HG03135 (cell line): ENCODE measurements at regions not wholly inside any gene's neighbourhood (a gene's known extent, or its start where the extent isn't known, plus 50 kb on each side); places are given as distances from the start of the nearest gene placed in this dataset.
"Not testable (repeated sequence)": the region's sequence is repeated elsewhere in the genome, so short reads cannot be mapped to it uniquely, and the experiment has no call there.

Experiments used
- ATAC-seq: cut with Tn5 transposase; IDR thresholded peaks from one replicate; pipeline ENCODE4 v1.9.1; 2021; ENCODE audit warnings: mild to moderate bottlenecking, moderate library complexity; ENCODE audit not compliant: unreplicated experiment

DNA sequence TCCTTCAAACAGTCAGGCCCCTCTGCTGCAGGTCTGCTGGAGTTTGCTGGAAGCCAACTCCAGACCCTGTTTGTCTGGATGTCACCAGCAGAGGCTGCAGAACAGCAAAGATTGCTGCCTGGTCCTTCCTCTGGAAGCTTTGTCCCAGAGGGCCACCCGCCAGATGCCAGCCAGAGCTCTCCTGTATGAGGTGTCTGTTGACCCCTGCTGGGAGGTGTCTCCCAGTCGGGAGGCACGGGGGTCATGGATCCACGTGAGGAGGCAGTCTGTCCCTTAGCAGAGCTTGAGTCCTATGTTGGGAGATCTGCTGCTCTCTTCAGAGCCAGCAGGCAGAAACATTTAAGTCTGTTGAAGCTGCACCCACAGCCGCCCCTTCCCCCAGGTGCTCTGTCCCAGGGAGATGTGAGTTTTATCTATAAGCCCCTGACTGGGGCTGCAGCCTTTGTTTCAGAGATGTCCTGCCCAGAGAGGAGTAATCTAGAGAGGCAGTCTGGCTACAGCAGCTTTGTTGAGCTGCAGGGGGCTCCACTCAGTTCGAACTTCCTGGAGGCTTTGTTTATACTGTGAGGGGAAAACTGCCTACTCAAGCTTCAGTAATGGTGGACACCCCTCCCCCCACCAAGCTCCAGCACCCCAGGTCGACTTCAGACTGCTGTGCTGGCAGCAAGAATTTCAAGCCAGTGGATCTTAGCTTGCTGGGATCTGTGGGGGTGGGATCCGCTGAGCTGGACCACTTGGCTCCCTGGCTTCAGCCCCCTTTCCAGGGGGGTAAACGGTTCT lies 72.1 kb downstream of the OGFRL1 start:
- ATAC-seq, result not testable (repeated sequence)

DNA sequence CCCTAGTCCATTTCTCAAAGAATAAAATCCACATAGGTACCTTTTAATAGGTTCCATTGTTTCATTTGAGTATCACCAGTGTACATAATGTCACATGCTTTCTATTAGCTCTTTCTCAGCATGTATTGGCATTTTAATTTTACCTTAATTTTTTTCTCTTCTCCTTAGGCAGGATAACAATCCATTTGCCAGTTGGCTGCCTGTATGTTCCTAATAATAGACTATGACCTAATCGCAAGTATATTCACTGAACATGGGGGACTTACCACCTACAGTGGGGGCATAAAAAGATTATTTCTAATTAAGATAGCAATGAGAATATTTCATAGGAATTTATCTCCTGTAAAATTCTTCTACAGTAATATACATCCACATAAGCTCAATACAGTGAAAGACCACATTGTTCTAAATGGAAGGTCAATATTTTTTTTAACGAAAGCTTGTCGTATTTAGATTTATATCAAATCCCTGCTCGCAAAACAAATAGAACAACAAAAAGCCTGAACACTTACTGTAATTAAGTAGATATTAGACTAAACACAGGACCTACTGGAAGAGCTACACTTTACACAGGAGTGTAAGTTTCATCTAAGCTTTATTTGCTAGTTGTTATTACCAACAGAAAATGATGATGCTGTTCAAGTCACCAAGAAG lies 76.4 kb downstream of the OGFRL1 start:
- ATAC-seq, result no peak

DNA sequence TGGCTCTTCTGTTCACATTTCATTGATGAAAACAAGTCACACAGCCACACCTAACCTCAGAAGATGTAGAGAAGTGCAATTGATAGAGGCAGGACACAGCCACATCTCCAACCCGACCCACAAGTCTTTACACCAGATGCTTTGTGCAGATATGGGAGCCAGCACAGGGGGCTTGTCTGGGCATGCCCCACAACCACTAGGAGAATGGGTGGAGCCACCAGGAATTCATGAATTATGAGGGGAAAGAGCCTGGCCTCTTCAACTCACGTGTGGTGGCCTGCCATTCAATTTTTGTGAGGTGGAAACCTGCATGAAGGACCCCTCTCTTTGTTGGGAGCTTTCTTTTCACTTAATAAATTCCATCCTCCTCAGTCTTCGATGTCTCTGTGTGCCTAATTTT lies 79.1 kb downstream of the OGFRL1 start:
- no peak for ATAC-seq

DNA sequence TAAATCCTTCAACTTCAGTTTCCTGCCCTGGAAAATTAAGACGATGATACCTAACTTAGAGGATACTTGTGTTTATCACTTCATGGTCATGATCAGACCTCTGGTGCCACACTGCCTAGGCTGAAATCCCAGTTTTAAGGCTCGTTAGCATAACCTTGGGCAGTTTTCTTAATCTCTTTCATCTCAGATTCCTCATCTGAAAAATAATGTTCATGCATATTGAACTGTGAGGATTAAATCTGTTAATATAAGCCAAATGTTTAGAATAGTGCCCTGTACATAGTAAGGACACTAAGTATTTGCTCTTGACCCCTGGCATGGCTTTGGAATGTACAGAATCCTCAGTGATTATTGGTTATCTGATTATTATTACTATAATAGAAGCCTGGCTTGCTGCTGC lies 79.7 kb downstream of the OGFRL1 start:
- ATAC-seq, result no peak

DNA sequence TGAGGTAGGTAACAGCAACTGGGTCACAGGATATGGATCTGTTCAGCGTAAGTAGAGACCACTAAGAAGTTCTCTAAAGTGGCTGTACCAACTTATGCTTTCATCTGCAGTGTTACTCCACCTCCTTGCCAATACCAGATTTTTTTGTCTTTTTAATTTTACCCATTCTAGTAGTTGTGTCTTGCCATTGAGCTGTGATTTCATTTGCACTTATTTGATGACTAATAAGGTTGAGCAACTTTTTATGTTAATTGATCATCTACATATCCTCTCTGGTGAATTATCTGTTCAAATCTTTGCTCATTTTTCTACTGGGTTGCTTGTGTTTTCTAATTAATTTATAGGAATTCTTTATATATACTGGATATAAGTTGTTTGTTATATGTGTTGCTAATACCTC lies 82.9 kb downstream of the OGFRL1 start:
- ATAC-seq, result no peak

DNA sequence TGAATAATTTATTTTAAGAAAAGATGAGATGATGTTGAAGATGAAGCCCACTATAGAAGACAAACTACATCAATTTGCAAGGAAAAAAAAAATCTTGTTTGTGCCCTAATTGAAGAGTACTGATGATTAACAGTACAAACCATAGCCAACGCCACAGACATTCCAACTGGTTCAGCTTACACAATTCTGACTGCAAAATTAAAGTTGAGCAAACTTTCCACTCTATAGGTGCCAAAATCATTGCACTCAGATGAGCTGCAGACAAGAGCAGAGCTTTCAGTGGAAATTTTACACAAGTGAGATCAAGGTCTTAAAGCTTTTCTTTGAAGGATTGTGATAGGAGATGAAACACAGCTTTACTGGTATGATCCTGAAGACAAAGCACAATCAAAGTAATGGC lies 85.3 kb downstream of the OGFRL1 start:
- ATAC-seq, result no peak

DNA sequence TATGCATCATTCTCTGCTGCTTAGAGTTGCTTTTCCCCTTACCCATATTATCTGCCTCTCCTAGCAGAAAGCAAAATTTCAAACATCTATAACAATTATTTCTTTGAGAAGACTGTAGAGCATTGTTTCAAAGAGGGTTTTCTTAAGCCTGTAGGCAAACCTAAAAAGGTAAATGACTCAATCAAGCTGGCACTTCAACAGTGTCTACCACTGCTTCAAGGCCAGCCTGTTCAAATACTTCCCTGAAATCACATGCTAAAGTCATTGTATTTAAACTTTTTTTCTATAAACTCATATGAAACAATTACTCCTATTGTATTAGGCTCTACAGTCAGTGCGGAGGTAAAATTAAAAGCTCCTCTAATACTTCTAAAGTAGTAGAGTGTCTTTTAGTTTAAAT lies 87.1 kb downstream of the OGFRL1 start:
- ATAC-seq, result no peak

DNA sequence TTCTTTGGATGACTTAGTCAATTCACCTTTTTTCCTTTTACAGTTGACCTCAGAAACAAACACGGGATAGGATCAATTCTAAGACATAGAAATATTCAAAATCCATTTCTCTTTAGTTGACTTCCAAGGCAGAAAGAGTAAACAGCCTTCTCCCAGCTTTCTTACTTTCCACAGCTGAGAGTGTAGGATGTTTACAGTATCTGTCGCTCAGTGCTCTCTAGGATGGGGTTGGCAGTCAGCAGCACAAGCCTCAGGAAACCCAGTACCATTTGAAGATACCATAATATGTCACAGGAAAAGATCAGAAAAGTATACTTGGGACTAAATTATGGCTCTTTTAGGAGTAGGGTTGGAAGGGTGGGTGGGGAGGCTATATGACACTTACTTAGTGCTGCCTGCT lies 88.2 kb downstream of the OGFRL1 start:
- no peak for ATAC-seq

DNA sequence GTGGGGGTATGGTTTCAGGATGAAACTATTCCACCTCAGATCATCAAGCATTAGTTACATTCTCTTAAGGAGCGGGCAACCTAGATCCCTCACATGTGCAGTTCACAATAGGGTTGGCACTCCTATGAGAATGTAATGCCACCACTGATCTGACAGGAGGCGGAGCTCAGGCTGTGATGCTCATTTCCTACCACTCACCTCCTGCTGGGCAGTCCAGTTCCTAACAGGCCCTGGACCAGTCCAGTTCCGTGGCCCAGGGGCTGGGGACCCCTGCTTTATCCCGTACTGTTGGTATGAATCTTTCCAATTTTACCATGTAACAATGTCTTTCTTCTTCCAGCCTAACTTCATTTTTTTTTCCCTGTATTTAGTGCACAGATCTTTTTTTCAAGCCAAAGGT lies 94.9 kb downstream of the OGFRL1 start:
- ATAC-seq, result no peak

DNA sequence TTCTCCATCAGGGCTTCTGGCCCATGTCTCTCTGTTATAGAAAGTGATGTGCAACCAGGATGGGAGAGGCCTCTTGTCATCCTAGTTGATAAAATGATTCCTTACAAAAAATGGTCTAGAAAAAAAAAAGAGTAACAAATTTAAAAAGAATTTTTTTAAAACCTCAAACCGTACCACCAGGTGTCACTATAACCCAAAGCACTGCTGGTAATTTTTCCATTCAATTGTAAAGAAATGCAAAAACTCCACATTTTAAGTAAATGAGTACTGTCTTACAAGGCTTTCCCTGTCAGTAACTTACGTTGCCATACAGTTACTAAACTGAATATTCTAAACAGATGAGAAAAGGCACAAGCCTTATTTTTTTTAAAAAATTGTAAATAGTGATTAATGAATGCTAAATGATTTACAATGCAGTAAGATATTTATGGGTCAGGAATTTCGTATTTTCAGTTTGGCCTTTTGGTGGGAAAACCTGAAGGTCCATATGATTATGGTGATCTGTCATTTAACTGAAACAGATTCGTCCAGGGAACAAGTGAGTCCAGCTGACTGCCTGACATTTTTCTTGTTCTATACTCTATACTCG lies 95.4 kb downstream of the OGFRL1 start:
- no peak for ATAC-seq

DNA sequence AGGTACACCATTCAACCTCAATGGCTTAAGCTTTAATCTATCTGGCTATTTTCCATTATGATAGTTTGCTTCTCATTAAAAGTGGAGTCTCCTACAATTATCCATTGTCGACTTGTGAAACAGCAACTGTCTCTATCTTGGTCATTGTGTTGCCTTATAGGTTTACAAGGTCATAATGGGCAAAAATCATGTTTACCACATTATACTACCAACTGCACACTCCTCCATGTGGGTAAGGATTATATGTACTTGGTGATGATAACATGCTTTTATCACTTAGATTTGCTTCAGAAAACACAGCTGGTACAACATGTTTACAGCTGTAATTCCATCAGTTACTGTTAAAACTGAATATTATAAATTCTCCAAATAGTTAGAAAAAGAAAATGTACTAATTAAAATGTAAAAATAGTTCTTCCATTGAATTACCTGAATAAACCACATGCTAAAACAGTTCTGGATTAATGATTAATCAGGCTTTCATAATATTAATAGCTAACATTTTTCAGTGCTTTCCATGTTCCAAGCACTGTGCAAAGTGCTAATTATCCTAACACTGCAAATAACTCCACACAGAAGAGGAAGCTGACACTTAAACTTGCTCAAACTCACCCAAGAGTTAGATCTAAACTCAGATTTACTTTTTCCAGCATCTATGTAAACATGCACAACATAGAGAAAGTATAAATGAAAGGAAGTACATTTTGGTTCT lies 96.7 kb downstream of the OGFRL1 start:
- ATAC-seq, result no peak

DNA sequence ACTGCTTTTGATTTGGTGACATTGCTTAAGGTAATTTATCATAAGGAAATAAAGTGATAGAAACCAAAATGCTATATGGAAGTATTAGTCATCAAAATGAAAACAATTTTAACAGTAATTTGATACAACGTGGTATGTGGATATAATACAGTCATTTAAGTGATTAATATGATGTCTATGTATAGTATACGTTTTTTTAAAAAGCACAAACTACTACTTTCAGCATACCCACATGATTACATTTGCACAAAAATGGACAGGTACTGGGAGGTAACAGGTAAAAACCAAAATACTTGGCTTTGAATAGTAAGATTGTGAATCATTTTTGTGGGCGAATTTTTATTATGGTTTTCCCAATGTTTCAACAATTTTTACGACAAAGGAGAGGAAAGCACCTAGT lies 97.6 kb downstream of the OGFRL1 start:
- no peak for ATAC-seq

DNA sequence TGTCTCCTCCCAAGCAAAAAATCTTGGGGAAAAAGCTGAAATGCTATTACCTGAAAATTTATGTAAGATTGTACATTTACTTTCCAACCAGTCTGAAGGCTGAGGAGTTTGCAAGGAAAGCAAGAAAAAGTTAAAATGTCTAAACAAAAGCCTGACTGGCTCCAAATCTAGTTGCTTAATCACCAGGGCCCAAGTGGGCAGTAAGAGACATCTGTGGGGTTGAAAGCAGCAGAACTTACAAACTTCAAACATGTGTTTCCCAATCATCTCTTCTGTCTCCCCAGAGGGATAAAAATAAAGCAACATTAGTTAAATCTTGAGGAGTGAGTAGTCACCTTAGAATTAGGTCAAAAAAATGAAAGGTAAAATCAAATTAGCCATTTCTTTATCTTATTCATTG lies 98.6 kb downstream of the OGFRL1 start:
- no peak for ATAC-seq

DNA sequence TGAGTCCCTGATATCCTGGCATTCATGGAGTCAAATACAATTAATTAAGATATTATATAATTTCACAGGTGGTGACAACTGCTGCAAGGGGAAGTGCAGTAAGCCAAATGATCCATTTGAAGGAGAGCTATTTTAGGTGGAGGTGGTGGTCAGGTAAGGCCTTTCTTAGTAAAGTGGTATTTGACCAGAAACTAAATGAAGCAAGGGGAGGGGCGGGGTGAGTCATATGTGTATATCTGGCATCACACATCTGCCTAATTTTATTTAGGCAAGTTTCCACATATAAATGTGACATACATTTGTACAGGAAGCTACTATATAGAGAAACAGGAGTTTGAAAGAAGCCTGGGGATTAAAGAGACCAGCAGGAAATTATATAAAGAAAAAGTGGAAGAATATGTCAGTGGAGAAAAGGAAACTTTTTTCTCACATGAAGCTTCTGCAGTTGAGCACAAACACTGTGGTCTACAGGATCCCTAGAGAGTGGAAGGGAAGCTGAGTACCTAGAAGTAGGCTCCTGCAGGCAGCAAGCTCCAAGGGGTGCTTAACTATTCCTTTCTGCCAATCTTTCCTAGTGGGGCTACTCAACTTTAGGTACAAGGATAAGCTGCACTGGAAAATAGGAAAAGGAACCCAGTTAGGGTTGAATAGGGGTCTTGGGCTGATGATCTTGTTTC lies 99.6 kb downstream of the OGFRL1 start:
- no peak for ATAC-seq

DNA sequence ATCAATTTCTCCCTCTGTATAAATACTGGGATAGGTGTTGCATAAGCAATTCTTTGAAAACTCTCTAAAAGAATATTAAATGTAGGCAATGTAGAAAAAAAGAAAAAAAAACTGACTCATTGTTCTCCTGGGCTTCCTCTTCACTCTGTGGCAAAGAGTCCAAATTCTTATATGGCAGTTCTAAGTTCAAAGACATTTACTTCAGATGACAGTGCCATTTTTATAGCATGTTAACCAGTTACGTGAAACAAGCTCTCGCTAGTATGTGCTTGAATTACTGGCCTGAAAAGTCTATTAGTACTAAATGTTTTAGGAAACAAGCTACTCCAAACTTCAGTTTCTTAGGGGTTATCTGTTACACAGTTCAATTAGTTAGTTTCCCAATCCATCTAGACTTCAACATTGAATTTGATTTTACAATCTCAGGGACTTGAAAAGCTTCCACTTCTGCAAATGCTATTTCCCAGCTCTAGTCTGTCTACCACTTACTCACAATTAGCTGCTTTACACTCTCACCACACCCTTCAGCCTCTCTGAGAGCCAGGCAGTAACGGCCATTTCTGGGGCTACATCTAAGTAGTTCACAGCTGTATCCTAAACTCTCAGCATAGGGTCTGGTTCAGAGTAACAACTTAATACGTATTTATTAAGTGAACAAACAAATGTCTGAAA lies 100.4 kb downstream of the OGFRL1 start:
- ATAC-seq, result no peak

DNA sequence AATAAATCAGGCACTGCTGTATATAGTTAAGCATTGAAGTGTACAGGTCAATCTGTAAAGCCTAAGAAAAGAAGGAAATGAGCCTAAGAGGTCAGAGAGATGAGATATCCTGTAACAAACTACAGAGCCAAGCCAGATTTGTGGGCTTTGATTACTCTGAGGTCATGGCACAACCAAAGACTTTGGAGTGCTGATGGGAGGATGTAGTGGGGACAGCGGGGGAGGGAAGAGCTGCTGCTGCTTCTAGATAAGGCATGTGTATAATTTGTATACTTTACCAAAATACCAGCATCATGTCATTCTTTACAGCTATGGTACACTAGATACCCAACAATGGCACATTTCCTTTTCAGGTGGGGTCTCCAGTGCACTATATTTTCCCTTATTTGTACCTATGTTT lies 102.5 kb downstream of the OGFRL1 start:
- ATAC-seq, result no peak

DNA sequence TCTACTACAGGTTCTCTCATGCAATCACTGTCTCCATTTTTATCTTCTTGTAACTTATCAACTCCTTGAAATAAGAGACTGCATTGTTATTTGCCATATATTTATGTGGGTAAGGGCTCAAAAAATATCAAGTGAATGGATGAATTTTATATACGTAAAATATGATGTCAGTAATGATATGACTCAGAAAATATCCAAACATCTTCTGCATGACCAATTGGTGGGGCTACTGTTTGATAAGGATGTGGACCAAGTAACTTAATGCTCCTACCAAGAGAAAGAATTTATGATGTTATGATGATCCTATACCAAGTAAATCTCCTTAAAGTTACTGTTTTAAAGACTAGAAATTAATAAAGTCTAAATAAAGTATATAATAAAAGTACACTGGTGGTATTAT lies 103.7 kb downstream of the OGFRL1 start:
- ATAC-seq, result no peak

DNA sequence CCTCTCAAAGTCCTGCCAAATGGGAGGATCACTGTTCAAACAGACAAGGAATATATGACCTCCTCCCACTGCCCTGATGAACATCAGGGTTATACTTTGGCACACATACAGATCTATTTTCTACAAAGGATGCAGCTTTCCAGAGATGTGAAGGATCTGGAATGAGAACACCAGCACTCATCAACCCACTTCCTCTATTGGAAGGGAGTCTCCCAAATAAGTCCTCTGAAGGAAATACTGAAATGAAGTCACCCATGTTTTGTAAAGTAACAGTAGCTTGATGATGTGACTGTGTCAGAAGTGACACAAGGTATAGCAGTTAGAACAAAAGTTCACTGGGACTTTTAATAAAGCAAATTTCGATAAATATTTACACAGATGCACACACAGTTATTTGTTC lies 104.9 kb downstream of the OGFRL1 start:
- no peak for ATAC-seq

DNA sequence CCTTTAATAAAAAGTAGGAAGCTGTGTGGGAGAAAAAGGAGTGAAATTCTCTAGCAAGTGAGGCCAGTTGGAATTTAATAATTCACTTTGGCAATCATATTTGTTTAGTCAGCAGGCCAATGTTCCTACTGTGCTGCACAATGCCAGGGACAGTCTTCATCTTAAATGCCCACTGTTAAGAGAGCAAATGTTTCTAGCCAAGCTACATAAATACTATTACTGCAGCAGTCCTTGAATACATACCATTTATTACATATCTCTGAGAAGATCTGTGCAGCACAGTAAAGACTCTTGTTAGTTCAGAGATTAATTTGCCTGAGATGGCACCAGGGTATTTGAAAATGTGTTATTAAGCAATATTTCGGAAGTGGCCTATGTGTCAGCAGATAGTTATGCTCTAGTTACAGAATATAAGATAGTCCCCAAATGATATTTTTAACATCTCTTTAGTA lies 105.4 kb downstream of the OGFRL1 start:
- no peak for ATAC-seq

DNA sequence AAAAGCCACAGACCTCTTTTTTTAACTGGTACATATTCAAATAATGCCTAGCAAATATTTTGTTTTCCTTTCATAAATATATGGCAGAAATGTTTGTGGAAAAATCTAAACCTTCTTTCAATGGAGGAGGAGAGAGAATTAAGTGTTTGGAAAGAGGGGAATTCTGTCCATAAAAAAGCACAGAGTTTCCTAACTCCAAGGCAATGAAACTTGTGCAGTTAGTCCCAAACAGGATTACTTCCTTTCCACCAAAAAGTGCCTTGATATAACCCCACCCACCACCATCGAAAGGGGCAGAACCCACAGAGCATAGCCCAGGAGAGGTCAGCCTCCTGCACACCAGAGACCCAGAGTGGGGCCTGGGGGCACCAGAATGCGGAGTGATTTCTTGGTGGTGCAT lies 106.3 kb downstream of the OGFRL1 start:
- no peak for ATAC-seq
